ENCODE measurements at regions not wholly inside any gene's neighbourhood (a gene's known extent, or its start where the extent isn't known, plus 50 kb on each side); places are given as distances from the start of the nearest gene placed in this dataset.

GRCh38 chr11:11076276-11076675 lies 218.4 kb upstream of the ZBED5 start:
- DNase-seq, result no peak

- no peak for DNase-seq
Observed at GRCh38 chr11:11075515-11076171, 217.8 kb upstream of the ZBED5 start.

- no peak for DNase-seq
Observed at GRCh38 chr11:11074686-11075335, 217.0 kb upstream of the ZBED5 start.

DNA sequence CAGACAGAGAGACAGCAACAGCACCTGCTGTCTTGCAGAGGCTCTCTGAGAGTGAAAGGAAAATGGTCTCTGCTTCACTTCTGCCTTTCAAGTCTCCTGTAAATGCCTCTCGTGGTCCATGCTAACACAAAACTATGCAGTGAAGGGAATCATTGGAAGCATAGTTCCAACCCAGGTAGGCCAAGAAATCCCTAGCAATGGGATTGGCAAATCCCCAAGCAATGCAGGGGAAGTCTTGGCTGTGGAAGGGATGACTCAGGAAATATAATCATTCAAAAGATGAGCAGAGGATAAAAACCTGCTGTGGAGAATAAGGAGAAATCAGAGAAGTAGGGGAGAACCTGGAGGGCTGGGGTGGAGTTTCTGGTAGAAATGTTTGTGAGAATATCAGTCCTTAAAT lies 216.1 kb upstream of the ZBED5 start:
- DNase-seq, result no peak

- DNase-seq, result no peak
Observed at GRCh38 chr11:11072067-11072466, 214.2 kb upstream of the ZBED5 start.

- DNase-seq, result no peak
Observed at GRCh38 chr11:11071486-11071885, 213.6 kb upstream of the ZBED5 start.

- no peak for DNase-seq
Observed at GRCh38 chr11:11070976-11071375, 213.1 kb upstream of the ZBED5 start.

DNA sequence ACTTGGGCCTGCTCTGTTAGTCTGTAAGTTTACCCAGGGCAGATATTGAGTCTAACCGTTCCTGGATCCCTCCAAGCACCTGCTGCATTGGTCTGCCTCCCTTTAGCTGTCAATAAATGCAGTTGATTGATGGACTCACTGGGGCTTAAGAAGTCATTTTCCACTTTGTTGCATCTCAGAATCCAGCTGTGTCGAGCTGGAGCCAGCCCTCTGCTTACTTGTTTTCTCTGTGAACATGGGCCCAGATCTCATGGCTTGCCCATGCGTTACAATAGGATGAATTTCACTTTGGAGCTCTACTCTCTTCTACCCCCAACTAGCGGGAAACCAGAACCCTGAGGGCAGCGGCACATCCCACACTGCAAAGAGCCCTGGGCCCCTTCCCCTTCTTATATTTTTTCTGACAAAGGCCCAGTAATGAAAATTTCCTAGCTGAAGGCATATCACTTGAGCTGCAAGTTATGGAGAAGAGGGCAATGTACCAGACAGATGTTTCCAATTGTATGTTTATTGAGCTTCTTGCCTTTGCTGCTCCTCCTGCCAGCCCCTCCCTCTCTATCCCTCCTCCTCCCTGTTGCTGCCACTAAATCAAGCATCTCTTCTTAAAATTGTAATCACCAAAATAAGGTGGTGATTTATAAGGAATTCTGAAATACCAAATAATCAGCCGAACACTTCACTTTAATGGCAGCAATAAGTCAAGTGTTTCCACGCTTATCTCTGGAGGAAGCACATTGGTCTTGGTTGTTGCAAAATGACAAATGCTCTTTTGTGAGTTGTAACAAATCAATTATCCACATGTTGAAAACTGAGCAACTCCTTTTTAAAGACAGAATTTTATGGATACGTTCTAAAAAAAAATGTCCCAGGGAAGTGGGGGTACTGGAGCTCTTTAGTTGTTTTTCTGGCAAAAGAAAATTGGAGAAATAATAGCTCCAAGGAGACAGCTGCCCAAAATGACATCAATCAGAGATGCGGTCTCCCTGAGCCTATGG lies 212.3 kb upstream of the ZBED5 start:
- no peak for DNase-seq

DNA sequence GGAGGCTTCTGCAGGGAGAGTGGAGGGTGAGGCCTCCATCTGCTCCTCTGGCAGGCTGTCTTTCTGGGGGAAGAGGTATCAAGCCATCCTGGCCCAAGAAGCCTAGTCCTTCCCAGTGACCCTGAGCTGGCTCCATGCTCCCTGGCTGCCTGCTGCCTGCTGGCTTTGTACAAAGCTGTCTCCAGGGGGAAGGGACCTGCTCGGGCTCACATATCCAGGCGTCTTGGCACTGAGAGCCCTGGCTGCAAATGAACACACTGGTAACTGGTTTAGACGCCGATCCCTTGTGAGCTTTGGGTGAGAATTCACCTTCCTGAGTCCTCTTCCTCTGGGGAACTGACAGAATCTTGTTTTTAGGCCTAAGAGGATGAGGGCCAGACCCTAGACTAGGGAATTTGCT lies 210.3 kb upstream of the ZBED5 start:
- no peak for DNase-seq

GRCh38 chr11:11065396-11065795 lies 207.5 kb upstream of the ZBED5 start:
- DNase-seq, result no peak

DNA sequence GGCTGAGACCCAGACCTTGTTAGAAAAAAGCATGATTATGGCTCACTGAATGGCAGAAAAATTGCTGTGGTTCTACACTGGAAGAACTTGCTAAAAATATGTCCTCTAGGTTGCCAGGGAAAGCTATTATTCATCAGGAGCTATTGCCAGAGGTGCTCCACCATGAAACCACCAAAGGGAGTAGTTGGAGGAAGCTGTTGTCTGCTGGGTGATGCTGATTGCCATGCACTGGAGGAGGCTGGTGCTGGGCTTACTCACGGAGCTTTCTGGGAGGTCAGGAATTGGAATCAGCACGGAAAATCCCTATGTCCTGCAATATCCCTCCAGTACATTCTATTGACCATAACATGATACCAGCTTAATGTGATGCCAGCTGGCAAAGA lies 199.6 kb upstream of the ZBED5 start:
- no peak for DNase-seq

DNA sequence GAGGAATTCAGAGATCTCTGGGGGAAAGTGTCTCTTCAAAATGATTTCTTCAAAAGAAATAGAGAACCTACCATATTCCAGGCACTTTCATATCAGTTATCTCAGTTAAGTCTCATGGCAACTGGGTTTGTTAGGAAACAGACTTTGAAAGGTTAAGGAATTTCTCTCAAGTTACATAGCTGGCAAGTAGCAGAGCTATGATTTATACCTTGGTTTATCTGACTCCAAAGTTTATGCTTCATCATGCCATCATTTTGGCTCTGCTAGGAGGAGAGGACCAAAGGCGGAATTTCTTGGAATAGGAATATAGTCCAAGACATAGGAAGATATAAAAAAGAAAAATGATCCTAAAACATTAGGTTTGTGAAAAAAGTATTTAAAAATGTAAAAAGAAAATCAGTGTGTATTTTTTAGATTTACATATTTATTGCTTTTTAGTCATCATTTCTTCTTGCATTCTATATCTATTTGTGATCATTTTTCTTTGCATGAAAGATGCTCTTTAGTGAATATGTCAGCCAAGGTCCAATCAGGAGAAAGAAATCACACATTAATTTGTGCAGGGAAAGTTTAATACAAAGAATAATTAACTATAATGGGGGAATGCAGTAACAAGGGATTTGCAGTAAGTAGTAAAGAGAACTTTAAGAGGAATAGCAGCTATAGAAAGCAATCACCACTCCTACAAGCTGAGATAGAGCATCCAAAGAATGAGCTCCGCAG lies 199.1 kb upstream of the ZBED5 start:
- no peak for DNase-seq

GRCh38 chr11:11056316-11056715 lies 198.5 kb upstream of the ZBED5 start:
- DNase-seq, result no peak

GRCh38 chr11:11047851-11048610 lies 190.2 kb upstream of the ZBED5 start:
- DNase-seq, result no peak

DNA sequence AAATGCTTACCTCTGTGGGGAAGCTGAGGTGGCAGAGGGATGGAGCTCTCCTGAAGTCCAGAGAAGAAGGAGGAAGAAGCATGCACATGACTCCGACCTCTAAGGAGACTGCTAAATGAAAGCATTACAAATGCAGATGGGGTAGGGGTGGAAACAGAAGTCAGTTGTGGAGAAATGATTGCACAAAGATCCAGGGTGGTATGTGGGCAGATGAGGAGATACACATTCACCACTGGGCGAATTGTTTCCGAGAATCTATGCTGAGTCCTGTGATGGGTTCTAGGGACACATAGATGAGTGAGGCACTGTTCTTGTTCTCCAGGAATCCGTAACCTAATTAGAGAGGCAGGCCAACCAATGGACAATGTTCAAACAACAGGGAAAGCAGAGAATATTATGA lies 188.9 kb upstream of the ZBED5 start:
- DNase-seq, result no peak

GRCh38 chr11:11045156-11045930 lies 187.5 kb upstream of the ZBED5 start:
- no peak for DNase-seq

GRCh38 chr11:11044137-11044855 lies 186.4 kb upstream of the ZBED5 start:
- no peak for DNase-seq

GRCh38 chr11:11043721-11044120 lies 185.9 kb upstream of the ZBED5 start:
- no peak for DNase-seq

DNA sequence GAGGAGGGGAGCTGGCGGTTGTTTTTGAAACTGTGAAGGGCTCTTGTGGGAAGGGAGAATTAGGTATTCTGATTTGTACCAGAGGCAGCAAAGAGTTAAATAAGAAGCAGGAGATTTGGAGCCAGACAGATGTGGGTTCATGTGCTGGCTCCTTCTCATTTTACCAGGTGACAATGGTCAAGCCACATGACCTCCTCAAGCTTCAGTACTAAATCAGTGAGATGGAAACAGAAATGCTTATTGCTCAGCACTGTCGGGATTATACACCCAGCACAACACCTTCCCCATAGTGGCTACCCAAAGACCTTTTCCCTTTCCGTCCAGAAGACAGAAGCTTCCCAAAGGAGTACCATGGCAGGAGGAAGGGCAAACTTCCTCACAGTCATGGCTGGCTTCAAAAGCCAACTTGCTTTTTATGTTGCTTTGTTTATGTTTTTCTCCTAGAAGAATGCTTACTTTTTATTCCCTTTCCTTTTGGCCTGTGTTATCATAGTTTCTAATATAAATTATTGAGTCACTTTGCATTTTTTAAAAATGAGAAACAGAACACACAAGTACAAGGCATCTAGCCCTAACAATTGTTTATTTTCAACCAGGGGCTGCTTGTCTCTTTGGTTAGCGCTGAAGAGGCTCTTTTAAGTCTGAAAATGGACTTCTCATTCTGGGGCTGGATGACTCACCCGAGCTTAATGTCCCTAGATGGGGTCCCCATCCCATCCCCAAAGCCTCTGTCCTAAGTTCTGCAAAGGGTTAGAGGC lies 181.5 kb upstream of the ZBED5 start:
- DNase-seq, result no peak

GRCh38 chr11:11038782-11039181 lies 180.9 kb upstream of the ZBED5 start:
- DNase-seq, result no peak

Data from NCI-H187 treated with DMSO at 0.1 percent for 48 hours (cell line).